K562 (cell line): ENCODE measurements at regions not wholly inside any gene's neighbourhood (a gene's known extent, or its start where the extent isn't known, plus 50 kb on each side); places are given as distances from the start of the nearest gene placed in this dataset.

ENCODE experiments used
- ATAC-seq: fragments of 200-7000 bp; cut with Tn5 transposase; 3 replicates; pipeline ENCODE4 v1.9.1; 2020; ENCODE audit warnings: moderate library complexity
- BruUV-seq: library from RNA; stranded (reverse); fragments of 400-500 nt; replicated peaks from 2 replicates; lab custom pipeline; 2021; lab: Mats Ljungman, UMichigan
- CTCF ChIA-PET: fragments of 300-600 bp; formaldehyde crosslinking; extraction: SDS; loops from one replicate; lab custom pipeline; 2021; ENCODE audit warnings: low intra/inter-chr PET ratio; lab: Yijun Ruan, JAX
- POLR2A ChIA-PET: fragments of 300-600, 350-650 bp; sonication (Branson Sonifier 250); formaldehyde crosslinking; extraction: SDS; loops from one replicate; lab custom pipeline; 2021; ENCODE audit warnings: antibody characterized with exemption, inconsistent platforms; lab: Yijun Ruan, JAX
- DNase-seq, 4 experiments: peaks; one replicate each; pipeline versions ENCODE4 v3.0.0 to v3.0.0-alpha.2; 2011 to 2018; ENCODE audit warnings: low spot score in 3 of 4, mixed read lengths in 3 of 4; ENCODE audit errors: extremely low read depth in 1 of 4
- FAIRE-seq: peaks from 2 replicates; lab custom pipeline; 2011; peaks lifted over from hg19 to GRCh38; lab: Jason Lieb, UNC
- H2AFZ ChIP-seq: 2 replicates; pipeline ENCODE4 v1.6.0; 2011; ENCODE audit warnings: low read depth, low read length, control low read depth, inconsistent platforms
- H3K27ac ChIP-seq: fragments of 200-600 bp; 3 replicates; pipeline ENCODE4 v1.8.0; 2011; ENCODE audit warnings: low read depth, mild to moderate bottlenecking, control low read depth, inconsistent platforms, low read length, moderate library complexity, mixed read lengths; ENCODE audit errors: extremely low read depth
- H3K27me3 ChIP-seq, 2 experiments: fragments of 300-600 bp in 1 of 2; 2 replicates in 1 of 2; 3 replicates in 1 of 2; pipeline versions ENCODE4 v1.6.0 to v1.8.0; 2011; ENCODE audit warnings: inconsistent platforms in 2 of 2, low read length in 2 of 2, mild to moderate bottlenecking in 1 of 2, mixed read lengths in 1 of 2, moderate library complexity in 1 of 2; ENCODE audit not compliant: control insufficient read depth in 2 of 2, insufficient read depth in 2 of 2
- H3K36me3 ChIP-seq: fragments of 300-600 bp; 3 replicates; pipeline ENCODE4 v1.8.0; 2011; ENCODE audit warnings: mild to moderate bottlenecking, low read length, inconsistent platforms; ENCODE audit not compliant: control insufficient read depth, insufficient read depth
- H3K4me1 ChIP-seq, 2 experiments: fragments of 200-600 bp in 1 of 2; replicated peaks in 1 of 2; 2 replicates in 1 of 2; 3 replicates in 1 of 2; pipeline versions ENCODE4 v1.5.1 to v1.8.0; 2011; ENCODE audit warnings: inconsistent platforms in 2 of 2, low read length in 2 of 2, mild to moderate bottlenecking in 1 of 2, mixed read lengths in 1 of 2, moderate library complexity in 1 of 2; ENCODE audit not compliant: control insufficient read depth in 2 of 2, insufficient read depth in 2 of 2
- H3K4me2 ChIP-seq: 2 replicates; pipeline ENCODE4 v1.6.1; 2011; ENCODE audit warnings: low read length, control low read depth, inconsistent platforms, mixed read lengths; ENCODE audit not compliant: insufficient read depth
- H3K4me3 ChIP-seq: fragments of 200-600 bp; sonication (generic), shearing (Covaris generic); 2 replicates; pipeline ENCODE4 v1.5.1; 2016; ENCODE audit warnings: control low read depth, inconsistent platforms
- H3K79me2 ChIP-seq: fragments of 200-600 bp; 3 replicates; pipeline ENCODE4 v1.8.0; 2011; ENCODE audit warnings: low read length, inconsistent platforms; ENCODE audit not compliant: control insufficient read depth, insufficient read depth
- H3K9ac ChIP-seq, 2 experiments: 2 replicates each; pipeline versions ENCODE4 v1.6.0 to v1.6.1; 2011; ENCODE audit warnings: low read depth in 2 of 2, low read length in 2 of 2, control low read depth in 1 of 2, inconsistent platforms in 1 of 2, mild to moderate bottlenecking in 1 of 2, mixed read lengths in 1 of 2; ENCODE audit not compliant: insufficient read depth in 1 of 2
- H3K9me1 ChIP-seq: one replicate; pipeline ENCODE4 v1.6.0; 2011; ENCODE audit warnings: inconsistent platforms, mild to moderate bottlenecking, low read length, moderate library complexity; ENCODE audit not compliant: control insufficient read depth, insufficient read depth
- H3K9me3 ChIP-seq: replicated peaks from 2 replicates; pipeline ENCODE4 v1.5.1; 2011; ENCODE audit warnings: low read depth, low read length, inconsistent platforms; ENCODE audit not compliant: control insufficient read depth, insufficient read depth
- H4K20me1 ChIP-seq: replicated peaks from 2 replicates; pipeline ENCODE4 v1.6.1; 2011; ENCODE audit warnings: low read length, inconsistent platforms, mixed read lengths; ENCODE audit not compliant: control insufficient read depth, insufficient read depth
- HNRNPLL ChIP-seq: fragments of 200-400 bp; formaldehyde crosslinking; IDR thresholded peaks from 2 replicates; pipeline ENCODE4 v1.6.1; 2017; ENCODE audit warnings: low read length, low read depth, mild to moderate bottlenecking; ENCODE audit not compliant: poor library complexity, severe bottlenecking
- TCF15 ChIP-seq: fragments of 250-450 bp; sonication (Bioruptor Pico); IDR thresholded peaks from 2 replicates; pipeline ENCODE4 v1.8.0; 2022; ENCODE audit warnings: moderate library complexity, mild to moderate bottlenecking, inconsistent platforms
- ZNF143 ChIP-seq: sonication (generic); formaldehyde crosslinking; IDR thresholded peaks from 2 replicates; pipeline ENCODE4 v1.9.0; 2022; ENCODE audit warnings: mild to moderate bottlenecking, missing genetic modification reagents
- WGBS: fragments of 100-300 bp; shearing (Covaris generic); methylation state at CpG from one replicate; pipeline ENCODE4 v1.1.6; 2016; ENCODE audit warnings: low coverage, mixed read lengths; ENCODE audit not compliant: insufficient coverage; ENCODE audit errors: missing lambda C conversion rate; 5-methylcytosine and 5-hydroxymethylcytosine counted together
- in situ Hi-C: fragments of 300-500 bp; cut with MboI; formaldehyde crosslinking; loops from 4 replicates; pipeline ENCODE4 v1.15.0; 2018; ENCODE audit warnings: inconsistent platforms, mixed read lengths
- intact Hi-C: fragments of 100-400 bp; cut with micrococcal nuclease; formaldehyde crosslinking; loops from 2 replicates; pipeline ENCODE4 v1.14.2; 2022

- Histone ChIP-seq H3K4me3 (no peak overlapping the region), H4K20me1 (peaks cover 11% of the 10 kb centered on the region; the same call in 1 of the 2 replicates), H3K9ac (no peak overlapping the region), H3K9me3 (no peaks in the 10 kb centered on the region), H3K27ac (no peak overlapping the region), H3K4me2 (no peak overlapping the region), H3K9me1 (peaks cover 2% of the 10 kb centered on the region), H3K27me3 (peaks cover 33 to 93% of the 10 kb centered on the region in 2 experiments), H3K79me2 (no peaks in the 10 kb centered on the region), H3K36me3 (no peaks in the 10 kb centered on the region), H2AFZ (no peak overlapping the region), H3K4me1 (peaks cover 0 to 3% of the 10 kb centered on the region in 2 experiments; a peak in 1 of 5 replicates)
- no peak for DNase-seq
- intact Hi-C loops (no loop called here), in situ Hi-C loops (no loop called here)
- ATAC-seq, result no peak
- FAIRE-seq, result no peak
- no peak for TF ChIP-seq TCF15 (CRISPR knock-in tag)
- no peak for TF ChIP-seq HNRNPLL
- no peak for TF ChIP-seq ZNF143 (CRISPR knock-in tag)
- POLR2A ChIA-PET, result no interaction called here
- WGBS, result 0% methylated on average over 10 of the region's 10 CpGs
- CTCF ChIA-PET, result no interaction called here
- no TSS peak for BruUV-seq
Observed at GRCh38 chr17:79532107-79532790, 78.6 kb downstream of the RBFOX3 start.
